Caco-2 (cell line): ENCODE measurements at regions not wholly inside any gene's neighbourhood (a gene's known extent, or its start where the extent isn't known, plus 50 kb on each side); places are given as distances from the start of the nearest gene placed in this dataset.

Experiments
- BruUV-seq: library from RNA; stranded (reverse); fragments of 400-500 nt; replicated peaks from 2 replicates; lab custom pipeline; 2021; lab: Mats Ljungman, UMichigan
- CTCF ChIA-PET: fragments of 300-600 bp; sonication (Branson Sonifier 250); formaldehyde crosslinking; loops from one replicate; lab custom pipeline; 2022; ENCODE audit warnings: antibody characterized with exemption; lab: Charles Lee
- POLR2A ChIA-PET: fragments of 300-600 bp; sonication (Branson Sonifier 250); formaldehyde crosslinking; loops from one replicate; lab custom pipeline; 2022; ENCODE audit warnings: antibody characterized with exemption; lab: Charles Lee
- DNase-seq, 2 experiments: peaks; one replicate each; pipeline versions ENCODE4 v3.0.0 to v3.0.0-alpha.2; 2020 to 2022
- H3K27me3 ChIP-seq: replicated peaks from 2 replicates; pipeline ENCODE4 v1.6.0; 2011; ENCODE audit warnings: low read length; ENCODE audit not compliant: control insufficient read depth, insufficient read depth
- H3K36me3 ChIP-seq: 2 replicates; pipeline ENCODE4 v1.5.1; 2011; ENCODE audit warnings: low read length; ENCODE audit not compliant: control insufficient read depth, insufficient read depth
- H3K4me1 ChIP-seq: fragments of 250-450 bp; sonication (Bioruptor Pico); 2 replicates; pipeline ENCODE4 v1.5.1; 2020; ENCODE audit warnings: mild to moderate bottlenecking
- H3K4me3 ChIP-seq: 2 replicates; pipeline ENCODE4 v1.5.1; 2011; ENCODE audit warnings: low read depth, mild to moderate bottlenecking, control low read depth, low read length
- H3K9me3 ChIP-seq: fragments of 250-450 bp; sonication (Bioruptor Pico); 2 replicates; pipeline ENCODE4 v1.5.1; 2020; ENCODE audit warnings: mild to moderate bottlenecking, moderate library complexity
- H3K27ac Mint-ChIP-seq: one replicate; pipeline ENCODE4 v1.8.0; 2022; ENCODE audit warnings: mixed read lengths; ENCODE audit not compliant: unreplicated experiment
- H3K27me3 Mint-ChIP-seq: one replicate; pipeline ENCODE4 v1.8.0; 2022; ENCODE audit warnings: mixed read lengths; ENCODE audit not compliant: insufficient read depth, unreplicated experiment
- H3K36me3 Mint-ChIP-seq: one replicate; pipeline ENCODE4 v1.8.0; 2022; ENCODE audit warnings: mild to moderate bottlenecking, mixed read lengths; ENCODE audit not compliant: insufficient read depth, unreplicated experiment
- H3K4me1 Mint-ChIP-seq: one replicate; pipeline ENCODE4 v1.8.0; 2022; ENCODE audit warnings: low read depth, mixed read lengths; ENCODE audit not compliant: unreplicated experiment
- H3K4me3 Mint-ChIP-seq: one replicate; pipeline ENCODE4 v1.8.0; 2022; ENCODE audit warnings: mild to moderate bottlenecking, moderate library complexity, mixed read lengths; ENCODE audit not compliant: unreplicated experiment
- H3K9me3 Mint-ChIP-seq: one replicate; pipeline ENCODE4 v1.8.0; 2022; ENCODE audit warnings: mixed read lengths; ENCODE audit not compliant: unreplicated experiment
- intact Hi-C: fragments of 100-400 bp; cut with micrococcal nuclease; formaldehyde crosslinking; loops from one replicate; pipeline ENCODE4 v1.10.0; 2022; ENCODE audit not compliant: unreplicated experiment
- TF ChIP-seq, protein P1 (sequence below), 2 experiments: fragments of 200-600 bp in 1 of 2; IDR thresholded peaks; 1 replicate in 1 of 2; 2 replicates in 1 of 2; pipeline versions ENCODE4 v1.5.1 to v1.8.0; 2011 to 2022; ENCODE audit warnings: antibody characterized with exemption in 1 of 2, control low read depth in 1 of 2, inconsistent platforms in 1 of 2, low read depth in 1 of 2, low read length in 1 of 2, mild to moderate bottlenecking in 1 of 2, moderate library complexity in 1 of 2; ENCODE audit not compliant: insufficient read depth in 1 of 2, severe bottlenecking in 1 of 2, unreplicated experiment in 1 of 2

DNA sequence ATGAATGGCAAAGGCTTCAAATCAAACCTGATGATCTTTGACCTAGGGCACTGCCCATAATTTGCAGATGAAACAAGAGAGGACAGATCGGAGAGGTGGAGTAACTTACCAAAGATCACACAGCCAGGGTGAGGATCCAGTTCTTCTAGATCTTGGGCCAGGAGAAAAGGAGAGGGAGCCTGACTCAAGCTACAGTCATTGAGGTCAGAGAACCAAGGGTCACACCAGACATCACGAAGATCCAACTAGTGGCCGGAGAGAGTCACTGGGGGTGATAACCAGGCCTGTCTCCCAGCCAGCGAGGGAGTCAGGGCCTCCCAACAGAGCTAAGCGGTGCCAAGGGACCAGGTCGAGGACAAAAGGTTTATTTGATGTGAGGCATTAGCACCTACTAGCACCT, 115.0 kb downstream of the RIPK4 start:
- Mint-ChIP-seq H3K27me3 (no peaks in the 10 kb centered on the region), H3K4me3 (no peak overlapping the region), H3K4me1 (peaks cover 8% of the 10 kb centered on the region), H3K9me3 (no peaks in the 10 kb centered on the region), H3K27ac (no peak overlapping the region), H3K36me3 (no peaks in the 10 kb centered on the region)
- intact Hi-C loops: no loop called here
- Histone ChIP-seq H3K27me3 (no peaks in the 10 kb centered on the region), H3K9me3 (no peaks in the 10 kb centered on the region; the same call in 1 of the 2 replicates), H3K4me1 (peaks cover 16% of the 10 kb centered on the region), H3K4me3 (no peak overlapping the region), H3K36me3 (no peaks in the 10 kb centered on the region)
- DNase-seq: no peak
- ChIA-PET CTCF (no interaction called here), POLR2A (no interaction called here)
- TF ChIP-seq, protein P1, sequence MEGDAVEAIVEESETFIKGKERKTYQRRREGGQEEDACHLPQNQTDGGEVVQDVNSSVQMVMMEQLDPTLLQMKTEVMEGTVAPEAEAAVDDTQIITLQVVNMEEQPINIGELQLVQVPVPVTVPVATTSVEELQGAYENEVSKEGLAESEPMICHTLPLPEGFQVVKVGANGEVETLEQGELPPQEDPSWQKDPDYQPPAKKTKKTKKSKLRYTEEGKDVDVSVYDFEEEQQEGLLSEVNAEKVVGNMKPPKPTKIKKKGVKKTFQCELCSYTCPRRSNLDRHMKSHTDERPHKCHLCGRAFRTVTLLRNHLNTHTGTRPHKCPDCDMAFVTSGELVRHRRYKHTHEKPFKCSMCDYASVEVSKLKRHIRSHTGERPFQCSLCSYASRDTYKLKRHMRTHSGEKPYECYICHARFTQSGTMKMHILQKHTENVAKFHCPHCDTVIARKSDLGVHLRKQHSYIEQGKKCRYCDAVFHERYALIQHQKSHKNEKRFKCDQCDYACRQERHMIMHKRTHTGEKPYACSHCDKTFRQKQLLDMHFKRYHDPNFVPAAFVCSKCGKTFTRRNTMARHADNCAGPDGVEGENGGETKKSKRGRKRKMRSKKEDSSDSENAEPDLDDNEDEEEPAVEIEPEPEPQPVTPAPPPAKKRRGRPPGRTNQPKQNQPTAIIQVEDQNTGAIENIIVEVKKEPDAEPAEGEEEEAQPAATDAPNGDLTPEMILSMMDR (IDR thresholded peaks at IDR 0.05; ENCODE audit: insufficient read depth in 1 of 2, low read depth in 1 of 2, low read length in 1 of 2, severe bottlenecking in 1 of 2, unreplicated experiment in 1 of 2): no peak
- no TSS peak for BruUV-seq

DNA sequence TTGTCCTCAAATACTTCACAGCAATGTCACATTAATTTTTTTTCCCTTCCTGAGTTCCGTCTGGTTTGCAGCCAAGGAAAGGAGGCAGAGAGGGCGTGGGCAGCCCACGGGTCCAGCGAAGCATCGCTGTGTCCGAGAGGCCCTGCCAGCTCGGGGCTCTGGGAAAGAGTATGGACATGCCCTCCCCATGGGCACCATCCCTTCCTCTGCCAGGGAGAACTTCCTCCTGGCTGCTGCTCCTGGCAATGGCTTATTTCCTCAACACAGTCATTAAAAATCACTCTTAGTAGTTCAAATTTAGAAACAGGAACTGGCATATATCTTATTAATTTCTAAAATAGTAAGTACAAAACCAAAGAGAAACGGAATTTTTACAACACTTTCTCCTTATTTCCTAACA, 115.4 kb downstream of the RIPK4 start:
- no peaks in the 10 kb centered on the region for H3K36me3 Mint-ChIP-seq
- peaks cover 5% of the 10 kb centered on the region for H3K4me1 Mint-ChIP-seq
- Histone ChIP-seq H3K9me3 (no peaks in the 10 kb centered on the region; the same call in 1 of the 2 replicates), H3K27me3 (no peaks in the 10 kb centered on the region), H3K4me3 (no peak overlapping the region), H3K4me1 (peaks cover 15% of the 10 kb centered on the region), H3K36me3 (no peaks in the 10 kb centered on the region)
- POLR2A ChIA-PET: no interaction called here
- no peak for DNase-seq
- intact Hi-C loops: no loop called here
- CTCF ChIA-PET: no interaction called here
- no peaks in the 10 kb centered on the region for H3K9me3 Mint-ChIP-seq
- H3K27ac Mint-ChIP-seq: no peak overlapping the region
- H3K4me3 Mint-ChIP-seq: no peak overlapping the region
- no TSS peak for BruUV-seq
- H3K27me3 Mint-ChIP-seq: no peaks in the 10 kb centered on the region
- TF ChIP-seq, protein P1 (IDR thresholded peaks at IDR 0.05; ENCODE audit: insufficient read depth in 1 of 2, low read depth in 1 of 2, low read length in 1 of 2, severe bottlenecking in 1 of 2, unreplicated experiment in 1 of 2): no peak

DNA sequence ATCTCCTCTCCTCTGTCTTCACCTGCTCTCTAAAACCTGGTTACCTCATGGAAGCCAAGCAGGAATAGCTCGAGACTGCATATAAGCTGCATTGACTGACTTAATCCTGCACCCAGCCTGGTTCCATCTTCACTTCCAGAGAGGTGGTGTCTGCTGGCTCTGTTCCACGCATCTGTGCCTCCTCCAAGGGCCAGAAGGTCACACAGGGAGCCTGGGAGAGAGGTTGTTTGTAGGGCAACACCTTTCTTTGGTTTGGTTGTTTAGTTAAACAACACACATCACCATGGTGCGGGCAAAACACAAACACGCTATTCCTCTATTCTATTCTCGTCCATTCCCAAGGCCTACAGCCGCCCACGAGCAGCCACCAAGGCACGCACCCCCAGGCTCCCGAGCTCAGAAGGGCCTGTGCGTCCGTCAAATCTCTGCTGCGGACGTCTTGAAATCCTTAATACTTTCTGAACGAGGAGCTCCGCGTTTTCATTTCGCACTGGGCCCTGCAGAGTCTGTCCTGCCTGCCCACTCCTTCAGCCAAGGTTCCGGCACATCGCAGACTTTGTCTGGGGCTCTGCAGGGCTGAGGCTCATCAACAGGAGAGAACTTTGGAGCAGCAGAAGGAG, 116.2 kb downstream of the RIPK4 start:
- Histone ChIP-seq H3K36me3 (no peaks in the 10 kb centered on the region), H3K27me3 (no peaks in the 10 kb centered on the region), H3K4me1 (peaks cover 15% of the 10 kb centered on the region), H3K4me3 (no peak overlapping the region), H3K9me3 (no peaks in the 10 kb centered on the region; the same call in 1 of the 2 replicates)
- TF ChIP-seq, protein P1 (IDR thresholded peaks at IDR 0.05; ENCODE audit: insufficient read depth in 1 of 2, low read depth in 1 of 2, low read length in 1 of 2, severe bottlenecking in 1 of 2, unreplicated experiment in 1 of 2): no peak
- Mint-ChIP-seq H3K4me3 (no peak overlapping the region), H3K4me1 (peaks cover 5% of the 10 kb centered on the region), H3K27ac (no peak overlapping the region), H3K36me3 (no peaks in the 10 kb centered on the region), H3K27me3 (no peaks in the 10 kb centered on the region), H3K9me3 (no peaks in the 10 kb centered on the region)
- ChIA-PET CTCF (no interaction called here), POLR2A (interaction anchor here (0.5 kb wide), 1 partner anchor 108 kb away, joined by 5 read pairs; no protein-coding TSS in a partner anchor)
- intact Hi-C loops: no loop called here
- no TSS peak for BruUV-seq
- peak in 1 of 2 experiments; percentile 3 for DNase-seq
